Right lobe of liver (tissue), 6 donors: ENCODE measurements at regions not wholly inside any gene's neighbourhood (a gene's known extent, or its start where the extent isn't known, plus 50 kb on each side); places are given as distances from the start of the nearest gene placed in this dataset.
"Not testable (repeated sequence)": the region's sequence is repeated elsewhere in the genome, so short reads cannot be mapped to it uniquely, and the experiment has no call there.

Experiments
- ATAC-seq, 4 donors: fragments of 200-7000 bp; cut with Tn5 transposase; one replicate each; pipeline ENCODE4 v1.9.1; 2020; ENCODE audit warnings: mild to moderate bottlenecking in 4 of 4, moderate library complexity in 4 of 4
- DNase-seq, 3 donors: peaks; one replicate each; pipeline ENCODE4 v3.0.0-alpha.2; 2020
- H3K27ac ChIP-seq, 3 donors: fragments of 200-600 bp; one replicate each; pipeline ENCODE4 v1.8.0; 2022
- H3K27me3 ChIP-seq, 2 donors: fragments of 200-600 bp; one replicate each; pipeline ENCODE4 v1.8.0; 2022
- H3K36me3 ChIP-seq, 4 donors: fragments of 200-600 bp; sonication (generic) in 1 of 4; one replicate each; pipeline versions ENCODE4 v1.5.1 to v1.8.0; 2017 to 2022; ENCODE audit warnings: control low read depth in 1 of 4
- H3K4me1 ChIP-seq, 4 donors: fragments of 200-600 bp; sonication (generic) in 1 of 4; one replicate each; pipeline versions ENCODE4 v1.5.1 to v1.8.0; 2017 to 2022; ENCODE audit warnings: control low read depth in 1 of 4
- H3K4me3 ChIP-seq, 3 donors: fragments of 200-600 bp; one replicate each; pipeline ENCODE4 v1.8.0; 2022
- H3K9me3 ChIP-seq, 4 donors: fragments of 200-600 bp; sonication (generic) in 1 of 4; one replicate each; pipeline versions ENCODE4 v1.5.1 to v1.8.0; 2017 to 2022; ENCODE audit warnings: control low read depth in 1 of 4
- POLR2A ChIP-seq: fragments of 450-650 bp; IDR thresholded peaks from one replicate; pipeline ENCODE4 v1.6.1; 2017; ENCODE audit warnings: antibody characterized with exemption, mild to moderate bottlenecking
- WGBS: methylation state at CpG from one replicate; pipeline ENCODE4 v1.1.6; 2018; ENCODE audit warnings: low coverage, low lambda C conversion rate; ENCODE audit not compliant: insufficient coverage; ENCODE audit errors: missing lambda C conversion rate; 5-methylcytosine and 5-hydroxymethylcytosine counted together
- intact Hi-C, 2 donors: fragments of 100-400 bp; cut with DNase I; formaldehyde crosslinking; loops; one replicate each; pipeline versions ENCODE4 v1.11.2 to v1.14.1; 2022
- TF ChIP-seq, protein P1 (sequence below), 4 donors: fragments of 200-600 bp in 3 of 4; fragments of 450-650 bp in 1 of 4; IDR thresholded peaks; one replicate each; pipeline versions ENCODE4 v1.5.1 to v1.8.0; 2016 to 2022; ENCODE audit warnings: antibody characterized with exemption in 4 of 4, mild to moderate bottlenecking in 2 of 4
- donor health status: DM: no; HTN: yes; CAD: no.
- donor health status: DM: no; HTN: no; CAD: no.
- donor health status: DM: no; HTN: no; CAD: no.
- donor health status: DM: no; HTN: yes; CAD: no.
- donor health status: DM: no; HTN: yes; CAD: no.

DNA sequence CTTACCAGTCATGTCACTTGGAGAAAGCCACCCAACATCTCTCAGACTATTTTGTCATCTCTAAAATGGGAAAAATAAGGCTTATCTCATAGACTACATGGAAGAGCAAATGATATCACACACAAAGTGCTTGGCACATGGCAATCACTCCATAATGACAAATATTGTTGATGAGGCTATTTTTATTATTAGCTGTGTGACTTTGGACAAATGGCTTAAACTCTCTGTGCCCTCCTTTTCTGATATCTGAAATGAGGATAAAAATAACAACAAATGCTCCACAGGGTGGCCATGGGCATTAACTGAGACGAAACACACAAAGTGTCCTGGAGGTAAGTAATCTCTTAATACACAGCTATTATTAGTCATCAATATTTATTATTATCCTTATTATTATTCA, 125.5 kb upstream of the HAND1 start:
- no peaks in the 10 kb centered on the region for H3K4me1 ChIP-seq
- no peaks in the 10 kb centered on the region for H3K9me3 ChIP-seq
- H3K27ac ChIP-seq: no peak overlapping the region
- ATAC-seq (no peak), DNase-seq (no peak)
- 39% methylated on average over 1 of the region's 1 CpG for WGBS
- no peaks in the 10 kb centered on the region for H3K36me3 ChIP-seq
- H3K27me3 ChIP-seq: no peaks in the 10 kb centered on the region
- intact Hi-C loops: loop anchor here in 1 of 2 donors (10.0 kb wide), 1 partner anchor 139 kb away; no protein-coding TSS in a partner anchor
- TF ChIP-seq, protein P1, sequence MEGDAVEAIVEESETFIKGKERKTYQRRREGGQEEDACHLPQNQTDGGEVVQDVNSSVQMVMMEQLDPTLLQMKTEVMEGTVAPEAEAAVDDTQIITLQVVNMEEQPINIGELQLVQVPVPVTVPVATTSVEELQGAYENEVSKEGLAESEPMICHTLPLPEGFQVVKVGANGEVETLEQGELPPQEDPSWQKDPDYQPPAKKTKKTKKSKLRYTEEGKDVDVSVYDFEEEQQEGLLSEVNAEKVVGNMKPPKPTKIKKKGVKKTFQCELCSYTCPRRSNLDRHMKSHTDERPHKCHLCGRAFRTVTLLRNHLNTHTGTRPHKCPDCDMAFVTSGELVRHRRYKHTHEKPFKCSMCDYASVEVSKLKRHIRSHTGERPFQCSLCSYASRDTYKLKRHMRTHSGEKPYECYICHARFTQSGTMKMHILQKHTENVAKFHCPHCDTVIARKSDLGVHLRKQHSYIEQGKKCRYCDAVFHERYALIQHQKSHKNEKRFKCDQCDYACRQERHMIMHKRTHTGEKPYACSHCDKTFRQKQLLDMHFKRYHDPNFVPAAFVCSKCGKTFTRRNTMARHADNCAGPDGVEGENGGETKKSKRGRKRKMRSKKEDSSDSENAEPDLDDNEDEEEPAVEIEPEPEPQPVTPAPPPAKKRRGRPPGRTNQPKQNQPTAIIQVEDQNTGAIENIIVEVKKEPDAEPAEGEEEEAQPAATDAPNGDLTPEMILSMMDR (IDR thresholded peaks at IDR 0.05): no peak
- no peak for TF ChIP-seq POLR2A
- H3K4me3 ChIP-seq: no peak overlapping the region

DNA sequence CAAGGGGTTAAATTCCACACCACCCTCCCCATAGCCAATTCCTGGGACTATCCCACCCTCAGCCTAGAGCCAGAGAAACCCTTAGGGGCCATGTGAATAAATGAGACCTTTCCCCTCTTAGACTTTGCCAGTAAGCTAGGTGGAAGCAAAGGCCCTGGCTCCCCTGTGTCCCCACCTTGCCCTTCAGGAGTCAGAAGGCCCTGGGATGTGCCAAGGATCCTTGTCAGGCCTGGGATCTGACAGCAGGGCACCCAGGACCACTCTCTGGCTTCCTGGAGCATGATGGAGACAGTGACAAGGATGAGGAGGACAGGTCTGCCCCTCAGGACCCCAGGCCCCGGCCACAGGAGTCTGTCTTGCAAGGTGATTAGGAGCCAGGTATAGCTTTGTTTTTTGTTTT, 125.0 kb upstream of the HAND1 start:
- no peak overlapping the region for H3K4me3 ChIP-seq
- DNase-seq (no peak), ATAC-seq (no peak)
- H3K27ac ChIP-seq: no peak overlapping the region
- H3K4me1 ChIP-seq: no peaks in the 10 kb centered on the region
- TF ChIP-seq, protein P1 (IDR thresholded peaks at IDR 0.05): no peak
- no peak for TF ChIP-seq POLR2A
- 75% methylated on average over 1 of the region's 1 CpG for WGBS
- no peaks in the 10 kb centered on the region for H3K27me3 ChIP-seq
- intact Hi-C loops: loop anchor here in 1 of 2 donors (10.0 kb wide), 1 partner anchor 138 kb away; no protein-coding TSS in a partner anchor
- H3K9me3 ChIP-seq: no peaks in the 10 kb centered on the region
- no peaks in the 10 kb centered on the region for H3K36me3 ChIP-seq

- no peak for DNase-seq
- Histone ChIP-seq H3K4me3 (no peak overlapping the region), H3K36me3 (no peaks in the 10 kb centered on the region), H3K9me3 (no peaks in the 10 kb centered on the region), H3K27me3 (no peaks in the 10 kb centered on the region), H3K27ac (no peak overlapping the region), H3K4me1 (no peaks in the 10 kb centered on the region)
- ATAC-seq: no peak
- intact Hi-C loops: loop anchor here in 1 of 2 donors (10.0 kb wide), 1 partner anchor 136 kb away; no protein-coding TSS in a partner anchor
- WGBS: 71% methylated on average over 7 of the region's 7 CpGs
- no peak for TF ChIP-seq POLR2A
- TF ChIP-seq, protein P1 (IDR thresholded peaks at IDR 0.05): no peak
These were observed 123.0 kb upstream of the HAND1 start for GRCh38 chr5:154601014-154601413.

DNA sequence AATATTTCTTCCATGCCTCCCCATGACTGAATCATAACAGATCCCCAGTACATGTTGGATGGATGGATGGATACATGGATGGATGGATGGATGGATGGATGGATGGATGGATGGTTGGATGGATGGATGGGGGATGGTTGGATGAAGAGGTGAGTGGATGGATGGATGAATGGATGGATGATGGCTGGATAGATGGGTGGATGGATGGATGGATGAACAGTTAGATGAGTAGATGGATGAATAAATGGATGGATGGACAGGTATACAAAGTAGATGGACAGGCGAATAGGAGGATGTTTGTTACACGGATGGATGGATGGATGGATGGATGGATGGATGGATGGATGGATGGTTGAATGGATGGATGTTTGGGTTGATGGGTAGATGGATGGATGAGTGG, 120.0 kb upstream of the HAND1 start:
- DNase-seq (no peak), ATAC-seq (no peak)
- Histone ChIP-seq H3K9me3 (no peaks in the 10 kb centered on the region), H3K4me1 (no peaks in the 10 kb centered on the region), H3K4me3 (no peak overlapping the region), H3K27ac (no peak overlapping the region), H3K27me3 (no peaks in the 10 kb centered on the region), H3K36me3 (no peaks in the 10 kb centered on the region)
- TF ChIP-seq, protein P1 (IDR thresholded peaks at IDR 0.05): no peak
- TF ChIP-seq POLR2A: no peak
- WGBS: 48% methylated on average over 2 of the region's 2 CpGs
- intact Hi-C loops: no loop called here

DNA sequence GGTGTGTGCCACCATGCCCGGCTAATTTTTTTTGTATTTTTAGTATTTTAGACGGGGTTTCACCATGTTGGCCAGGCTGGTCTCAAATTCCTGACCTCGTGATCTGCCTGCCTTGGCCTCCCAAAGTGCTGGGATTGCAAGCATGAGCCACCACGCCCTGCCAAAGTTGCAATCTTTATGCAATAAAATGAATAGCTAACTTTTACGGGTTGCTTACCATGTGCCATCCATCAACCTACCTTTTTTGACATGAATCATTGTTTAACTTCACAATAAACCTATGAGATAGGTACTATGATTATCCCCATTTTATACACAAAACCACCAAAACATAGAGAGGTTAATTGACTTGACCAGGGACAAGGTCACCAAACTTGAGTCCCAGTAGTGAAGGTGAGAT, 118.8 kb upstream of the HAND1 start:
- H3K4me3 ChIP-seq, DNase-seq, H3K36me3 ChIP-seq, H3K9me3 ChIP-seq, intact Hi-C loops, H3K4me1 ChIP-seq, H3K27me3 ChIP-seq, ATAC-seq, H3K27ac ChIP-seq: not testable (repeated sequence)
- WGBS: 58% methylated on average over 4 of the region's 5 CpGs
